ENCODE measurements at regions not wholly inside any gene's neighbourhood (a gene's known extent, or its start where the extent isn't known, plus 50 kb on each side); places are given as distances from the start of the nearest gene placed in this dataset.
"Not testable (repeated sequence)": the region's sequence is repeated elsewhere in the genome, so short reads cannot be mapped to it uniquely, and the experiment has no call there.

- intact Hi-C loops (cut with DNase I); H3K9ac ChIP-seq (ENCODE audit: low read depth in 2 of 2, low read length in 2 of 2); H3K4me3 ChIP-seq; H3K4me1 ChIP-seq; DNase-seq; H3K27me3 ChIP-seq; H3K36me3 ChIP-seq; H3K9me3 ChIP-seq; H3K27ac ChIP-seq: not testable (repeated sequence)
Observed at GRCh38 chr1:144065299-144066060, 93.7 kb upstream of the FAM72C start.

- H3K27me3 ChIP-seq; H3K27ac ChIP-seq; H3K9ac ChIP-seq (ENCODE audit: low read depth in 2 of 2, low read length in 2 of 2); intact Hi-C loops (cut with DNase I); H3K9me3 ChIP-seq; H3K4me3 ChIP-seq; H3K4me1 ChIP-seq; H3K36me3 ChIP-seq; DNase-seq: not testable (repeated sequence)
Observed at GRCh38 chr1:144049365-144049764, 77.6 kb upstream of the FAM72C start.

GRCh38 chr1:144046645-144047044 is 74.9 kb upstream of the FAM72C start:
- intact Hi-C loops (cut with DNase I): not testable (repeated sequence)

DNA sequence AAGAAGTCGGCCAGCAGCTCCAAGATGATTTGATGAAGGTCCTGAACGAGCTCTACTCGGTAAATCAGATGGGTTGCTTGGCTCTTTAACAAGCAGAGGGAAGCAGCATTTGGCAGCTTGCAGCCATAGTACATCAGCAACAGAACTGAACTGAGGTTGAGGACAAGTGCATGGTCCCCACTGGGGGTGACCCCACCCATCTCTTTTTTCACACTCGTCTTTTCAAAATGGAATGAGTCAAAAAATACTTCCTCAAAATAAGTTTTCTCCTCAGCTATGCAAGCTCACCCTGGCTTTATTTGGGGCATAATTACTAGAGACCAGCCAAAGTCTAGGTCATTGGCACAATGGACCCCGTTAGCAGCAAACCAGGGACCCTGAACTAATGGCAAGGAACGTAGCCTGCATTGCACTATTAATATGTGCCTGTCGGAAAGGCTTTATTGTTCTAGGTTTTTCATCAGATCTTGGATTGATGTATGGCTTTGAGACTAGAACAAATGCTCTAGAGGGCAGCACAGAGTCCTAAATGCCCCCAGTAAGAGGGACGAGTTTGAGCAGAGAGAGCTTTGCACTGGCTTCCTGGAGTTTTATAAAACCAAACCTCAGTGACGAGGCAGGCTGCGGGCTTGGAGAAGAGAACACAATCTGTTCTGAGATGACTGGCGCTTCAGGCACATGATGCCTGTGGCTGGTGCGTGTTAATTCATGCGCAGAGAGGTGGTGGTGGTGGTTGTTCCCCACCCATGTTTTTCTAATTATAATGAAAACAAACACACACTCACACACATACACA is 74.2 kb upstream of the FAM72C start:
- H3K4me1 ChIP-seq; H3K9ac ChIP-seq (ENCODE audit: low read depth in 2 of 2, low read length in 2 of 2); H3K27me3 ChIP-seq; DNase-seq; H3K4me3 ChIP-seq; intact Hi-C loops (cut with DNase I); H3K9me3 ChIP-seq; H3K36me3 ChIP-seq; H3K27ac ChIP-seq: not testable (repeated sequence)

More at GRCh38 chr1:144046645-144047044, 74.9 kb upstream of the FAM72C start:
- H3K27ac ChIP-seq; H3K9ac ChIP-seq (ENCODE audit: low read depth in 2 of 2, low read length in 2 of 2); H3K4me1 ChIP-seq; H3K4me3 ChIP-seq; H3K9me3 ChIP-seq; H3K36me3 ChIP-seq; H3K27me3 ChIP-seq; DNase-seq: not testable (repeated sequence)

GRCh38 chr1:144042251-144042650 is 70.5 kb upstream of the FAM72C start:
- H3K4me3 ChIP-seq; H3K36me3 ChIP-seq; H3K27ac ChIP-seq; H3K9ac ChIP-seq (ENCODE audit: low read depth in 2 of 2, low read length in 2 of 2); H3K9me3 ChIP-seq; intact Hi-C loops (cut with DNase I); H3K4me1 ChIP-seq; H3K27me3 ChIP-seq; DNase-seq: not testable (repeated sequence)

GRCh38 chr1:144040293-144040692 is 68.5 kb upstream of the FAM72C start:
- H3K27ac ChIP-seq; H3K36me3 ChIP-seq; DNase-seq; H3K27me3 ChIP-seq; H3K9ac ChIP-seq (ENCODE audit: low read depth in 2 of 2, low read length in 2 of 2); H3K9me3 ChIP-seq; intact Hi-C loops (cut with DNase I); H3K4me1 ChIP-seq; H3K4me3 ChIP-seq: not testable (repeated sequence)

- H3K27ac ChIP-seq; H3K4me3 ChIP-seq; DNase-seq; H3K36me3 ChIP-seq; H3K9ac ChIP-seq (ENCODE audit: low read depth in 2 of 2, low read length in 2 of 2); H3K27me3 ChIP-seq; H3K4me1 ChIP-seq; intact Hi-C loops (cut with DNase I); H3K9me3 ChIP-seq: not testable (repeated sequence)
Observed at GRCh38 chr1:144034045-144034444, 62.3 kb upstream of the FAM72C start.

GRCh38 chr1:144031550-144031949 is 59.8 kb upstream of the FAM72C start:
- H3K4me3 ChIP-seq; H3K4me1 ChIP-seq; intact Hi-C loops (cut with DNase I); H3K36me3 ChIP-seq; H3K9me3 ChIP-seq; H3K27ac ChIP-seq; H3K9ac ChIP-seq (ENCODE audit: low read depth in 2 of 2, low read length in 2 of 2); H3K27me3 ChIP-seq; DNase-seq: not testable (repeated sequence)

- H3K27me3 ChIP-seq; H3K4me1 ChIP-seq; H3K27ac ChIP-seq; H3K36me3 ChIP-seq; H3K9ac ChIP-seq (ENCODE audit: low read depth in 2 of 2, low read length in 2 of 2); H3K9me3 ChIP-seq; DNase-seq; H3K4me3 ChIP-seq; intact Hi-C loops (cut with DNase I): not testable (repeated sequence)
Observed at GRCh38 chr1:144026022-144026421, 54.2 kb upstream of the FAM72C start.

- H3K36me3 ChIP-seq; DNase-seq; H3K4me1 ChIP-seq; H3K27ac ChIP-seq; H3K27me3 ChIP-seq; intact Hi-C loops (cut with DNase I); H3K9me3 ChIP-seq; H3K4me3 ChIP-seq; H3K9ac ChIP-seq (ENCODE audit: low read depth in 2 of 2, low read length in 2 of 2): not testable (repeated sequence)
Observed at GRCh38 chr1:144021690-144022384, 50.1 kb upstream of the FAM72C start.
